ENCODE measurements at regions not wholly inside any gene's neighbourhood (a gene's known extent, or its start where the extent isn't known, plus 50 kb on each side); places are given as distances from the start of the nearest gene placed in this dataset.

GRCh38 chr17:56098746-56099145 is 54.5 kb upstream of the ANKFN1 start:
- no peak for DNase-seq (ENCODE audit: low read depth)
- TF ChIP-seq CTCF (IDR thresholded peaks at IDR 0.05; ENCODE audit: insufficient read depth, low read depth, low read length, missing control alignments) = no peak
- H3K4me3 ChIP-seq (ENCODE audit: low read depth, low read length) = no peak overlapping the region

GRCh38 chr17:56099649-56100048 is 53.6 kb upstream of the ANKFN1 start:
- TF ChIP-seq CTCF (IDR thresholded peaks at IDR 0.05; ENCODE audit: insufficient read depth, low read depth, low read length, missing control alignments) = no peak
- DNase-seq (ENCODE audit: low read depth) = no peak
- no peak overlapping the region for H3K4me3 ChIP-seq (ENCODE audit: low read depth, low read length)
